ENCODE measurements at regions not wholly inside any gene's neighbourhood (a gene's known extent, or its start where the extent isn't known, plus 50 kb on each side); places are given as distances from the start of the nearest gene placed in this dataset.
"Not testable (repeated sequence)": the region's sequence is repeated elsewhere in the genome, so short reads cannot be mapped to it uniquely, and the experiment has no call there.

DNA sequence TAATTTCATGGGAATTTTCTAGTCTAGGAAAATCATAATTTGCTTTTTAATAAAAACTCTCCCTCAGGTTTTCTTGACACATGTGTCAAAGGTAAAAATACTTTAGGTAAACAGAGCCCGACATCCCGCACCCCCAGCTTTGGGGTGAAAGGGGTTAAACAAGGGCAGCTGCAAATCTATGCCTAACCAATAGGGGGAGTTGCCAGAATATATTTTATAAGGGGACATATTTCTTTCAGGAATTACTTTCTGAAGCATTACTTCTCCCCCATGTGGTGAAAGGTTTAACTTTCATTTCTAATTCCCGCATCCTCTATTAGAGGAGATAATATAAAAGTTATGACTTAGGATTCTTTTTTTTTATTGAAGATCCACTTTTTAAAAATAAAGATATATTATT, 53.9 kb upstream of the HEPH start:
- H3K36me3 ChIP-seq: no peaks in the 10 kb centered on the region
- peak; percentile 2 to 20 for DNase-seq (ENCODE audit: low read depth in 1 of 2, low spot score in 1 of 2)

DNA sequence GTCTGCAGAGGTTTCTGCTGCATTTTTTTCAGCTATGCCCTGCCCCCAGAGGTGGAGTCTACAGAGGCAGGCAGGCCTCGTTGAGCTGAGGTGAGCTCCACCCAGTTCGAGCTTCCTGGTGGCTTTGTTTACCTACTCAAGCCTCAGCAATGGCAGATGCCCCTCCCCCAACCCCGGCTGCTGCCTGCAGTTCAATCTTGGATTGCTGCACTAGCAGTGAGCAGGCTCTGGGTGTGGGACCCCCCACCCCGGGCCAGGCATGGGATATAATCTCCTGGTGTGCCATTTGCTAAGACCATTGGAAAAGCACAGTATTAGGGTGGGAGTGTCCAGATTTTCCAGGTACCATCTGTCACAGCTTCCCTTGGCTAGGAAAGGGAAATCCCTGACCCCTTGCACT, 56.2 kb upstream of the HEPH start:
- not testable (repeated sequence) for H3K4me3 ChIP-seq; H3K27ac ChIP-seq; DNase-seq (ENCODE audit: low read depth in 1 of 2, low spot score in 1 of 2); H3K36me3 ChIP-seq; H3K4me1 ChIP-seq (ENCODE audit: low read depth); H3K9me3 ChIP-seq (ENCODE audit: low read depth); H3K27me3 ChIP-seq

More for the DNA sequence above, 53.9 kb upstream of the HEPH start:
- Histone ChIP-seq H3K4me1 (ENCODE audit: low read depth) (no peaks in the 10 kb centered on the region), H3K27me3 (no peaks in the 10 kb centered on the region), H3K27ac (no peak overlapping the region), H3K9me3 (ENCODE audit: low read depth) (no peaks in the 10 kb centered on the region), H3K4me3 (no peak overlapping the region)
- TF ChIP-seq, protein P1, sequence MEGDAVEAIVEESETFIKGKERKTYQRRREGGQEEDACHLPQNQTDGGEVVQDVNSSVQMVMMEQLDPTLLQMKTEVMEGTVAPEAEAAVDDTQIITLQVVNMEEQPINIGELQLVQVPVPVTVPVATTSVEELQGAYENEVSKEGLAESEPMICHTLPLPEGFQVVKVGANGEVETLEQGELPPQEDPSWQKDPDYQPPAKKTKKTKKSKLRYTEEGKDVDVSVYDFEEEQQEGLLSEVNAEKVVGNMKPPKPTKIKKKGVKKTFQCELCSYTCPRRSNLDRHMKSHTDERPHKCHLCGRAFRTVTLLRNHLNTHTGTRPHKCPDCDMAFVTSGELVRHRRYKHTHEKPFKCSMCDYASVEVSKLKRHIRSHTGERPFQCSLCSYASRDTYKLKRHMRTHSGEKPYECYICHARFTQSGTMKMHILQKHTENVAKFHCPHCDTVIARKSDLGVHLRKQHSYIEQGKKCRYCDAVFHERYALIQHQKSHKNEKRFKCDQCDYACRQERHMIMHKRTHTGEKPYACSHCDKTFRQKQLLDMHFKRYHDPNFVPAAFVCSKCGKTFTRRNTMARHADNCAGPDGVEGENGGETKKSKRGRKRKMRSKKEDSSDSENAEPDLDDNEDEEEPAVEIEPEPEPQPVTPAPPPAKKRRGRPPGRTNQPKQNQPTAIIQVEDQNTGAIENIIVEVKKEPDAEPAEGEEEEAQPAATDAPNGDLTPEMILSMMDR (IDR thresholded peaks at IDR 0.05; ENCODE audit: low read depth, low read length): peak; percentile 44

DNA sequence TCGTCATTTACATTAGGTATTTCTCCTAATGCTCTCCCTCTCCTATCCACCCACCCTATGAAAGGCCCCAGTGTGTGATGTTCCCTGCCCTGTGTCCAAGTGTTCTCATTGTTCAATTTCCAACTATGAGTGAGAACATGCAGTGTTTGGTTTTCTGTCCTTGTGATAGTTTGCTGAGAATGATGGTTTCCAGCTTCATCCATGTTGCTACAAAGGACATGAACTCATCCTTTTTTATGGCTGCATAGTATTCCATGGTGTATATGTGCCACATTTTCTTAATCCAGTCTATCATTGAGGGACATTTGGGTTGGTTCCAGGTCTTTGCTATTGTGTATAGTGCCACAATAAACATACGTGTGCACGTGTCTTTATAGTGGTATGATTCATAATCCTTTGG, 61.6 kb upstream of the HEPH start:
- H3K9me3 ChIP-seq (ENCODE audit: low read depth); H3K4me3 ChIP-seq; H3K36me3 ChIP-seq; DNase-seq (ENCODE audit: low read depth in 1 of 2, low spot score in 1 of 2); H3K4me1 ChIP-seq (ENCODE audit: low read depth); H3K27me3 ChIP-seq; H3K27ac ChIP-seq: not testable (repeated sequence)

DNA sequence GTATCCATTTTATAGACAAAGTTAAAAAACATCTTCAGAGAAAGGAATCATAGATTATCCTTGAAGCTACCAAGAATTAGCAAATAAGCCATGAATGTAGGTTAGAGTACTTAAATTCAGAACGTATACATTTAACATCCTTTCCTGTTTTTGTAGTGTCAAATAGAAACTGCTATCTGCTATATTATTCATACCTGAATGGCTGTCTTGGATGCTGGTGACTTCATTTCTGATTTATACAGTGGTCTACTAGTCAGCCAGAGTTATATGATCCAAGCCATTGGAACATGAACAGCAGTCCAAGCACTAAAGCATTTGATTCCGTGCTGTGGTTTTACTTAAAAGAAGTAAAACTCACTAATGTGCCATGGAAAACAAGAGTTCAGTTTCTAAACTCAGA, 58.3 kb upstream of the VSIG4 start:
- H3K4me1 ChIP-seq (ENCODE audit: low read depth): no peaks in the 10 kb centered on the region
- H3K36me3 ChIP-seq: no peaks in the 10 kb centered on the region
- H3K4me3 ChIP-seq: no peak overlapping the region
- DNase-seq (ENCODE audit: low read depth in 1 of 2, low spot score in 1 of 2): no peak
- TF ChIP-seq, protein P1 (IDR thresholded peaks at IDR 0.05; ENCODE audit: low read depth, low read length): no peak
- H3K27ac ChIP-seq: no peak overlapping the region
- H3K9me3 ChIP-seq (ENCODE audit: low read depth): no peaks in the 10 kb centered on the region
- H3K27me3 ChIP-seq: no peaks in the 10 kb centered on the region

DNA sequence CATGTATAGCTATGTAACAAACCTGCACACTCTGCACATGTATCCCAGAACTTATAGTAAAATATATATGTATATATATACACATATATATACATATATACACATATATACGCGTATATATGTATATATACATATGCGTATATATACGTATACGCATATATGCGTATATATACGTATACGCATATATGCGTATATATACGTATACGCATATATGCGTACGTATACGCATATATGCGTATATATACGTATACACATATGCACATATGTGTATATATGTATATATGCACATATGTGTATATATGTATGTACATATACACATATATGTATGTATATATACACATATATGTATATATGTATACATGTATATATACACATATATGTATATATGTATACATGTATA, 57.1 kb upstream of the VSIG4 start:
- not testable (repeated sequence) for H3K27me3 ChIP-seq; H3K4me1 ChIP-seq (ENCODE audit: low read depth); H3K4me3 ChIP-seq; DNase-seq (ENCODE audit: low read depth in 1 of 2, low spot score in 1 of 2); H3K9me3 ChIP-seq (ENCODE audit: low read depth); H3K36me3 ChIP-seq; H3K27ac ChIP-seq

DNA sequence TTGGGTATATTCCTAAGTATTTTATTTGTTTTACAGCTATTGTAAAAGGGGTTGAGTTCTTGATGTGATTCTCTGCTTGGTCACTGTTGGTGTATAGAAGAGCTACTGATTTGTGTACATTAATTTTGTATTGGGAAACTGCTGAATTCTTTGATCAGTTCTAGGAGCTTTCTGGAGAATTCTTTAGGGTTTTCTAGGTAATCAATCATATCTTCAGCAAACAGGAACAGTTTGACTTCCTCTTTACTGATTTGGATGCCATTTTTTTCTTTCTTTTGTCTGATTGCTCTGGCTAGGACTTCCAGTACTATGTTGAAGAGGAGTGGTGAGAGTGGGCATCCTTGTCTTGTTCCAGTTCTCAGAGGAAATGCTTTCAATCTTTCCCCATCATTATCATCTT, 50.1 kb upstream of the VSIG4 start:
- not testable (repeated sequence) for H3K4me1 ChIP-seq (ENCODE audit: low read depth); H3K27ac ChIP-seq; H3K27me3 ChIP-seq; H3K4me3 ChIP-seq; DNase-seq (ENCODE audit: low read depth in 1 of 2, low spot score in 1 of 2); H3K9me3 ChIP-seq (ENCODE audit: low read depth); H3K36me3 ChIP-seq
